Suprapubic skin (tissue), 3 donors: ENCODE measurements at regions not wholly inside any gene's neighbourhood (a gene's known extent, or its start where the extent isn't known, plus 50 kb on each side); places are given as distances from the start of the nearest gene placed in this dataset.

Experiments
- POLR2AphosphoS5 ChIP-seq, 3 donors: sonication (generic); formaldehyde crosslinking; IDR thresholded peaks; one replicate each; pipeline ENCODE4 v1.6.1; 2017; ENCODE audit warnings: antibody characterized with exemption in 3 of 3
- TF ChIP-seq, protein P1 (sequence below), 2 donors: fragments of 200-600 bp in 1 of 2; fragments of 450-650 bp in 1 of 2; sonication (generic) in 1 of 2; IDR thresholded peaks; one replicate each; pipeline ENCODE4 v1.5.1; 2016 to 2019; ENCODE audit warnings: antibody characterized with exemption in 2 of 2, mild to moderate bottlenecking in 1 of 2, moderate library complexity in 1 of 2

DNA sequence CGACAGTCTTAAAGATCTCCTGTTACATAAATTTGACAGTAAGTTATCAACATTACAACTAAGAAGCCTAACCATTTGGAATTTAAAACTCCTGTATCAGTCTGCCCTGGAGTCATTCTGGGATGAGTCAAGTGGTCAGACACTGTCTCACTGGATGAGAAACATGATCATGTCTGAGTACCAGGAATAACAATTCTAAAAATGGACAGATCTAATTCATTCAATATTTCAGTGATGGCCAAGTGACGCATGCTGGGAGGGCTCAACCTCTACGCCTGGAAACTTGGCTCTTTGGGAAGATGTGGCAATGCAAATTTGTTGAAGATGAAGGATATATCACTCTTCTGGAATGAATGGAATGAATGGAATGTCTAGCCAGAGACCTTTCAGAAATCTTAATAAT, 1427.2 kb downstream of the STIM2 start:
- no peak for TF ChIP-seq POLR2AphosphoS5 (IDR thresholded peaks at IDR 0.05)
- TF ChIP-seq, protein P1, sequence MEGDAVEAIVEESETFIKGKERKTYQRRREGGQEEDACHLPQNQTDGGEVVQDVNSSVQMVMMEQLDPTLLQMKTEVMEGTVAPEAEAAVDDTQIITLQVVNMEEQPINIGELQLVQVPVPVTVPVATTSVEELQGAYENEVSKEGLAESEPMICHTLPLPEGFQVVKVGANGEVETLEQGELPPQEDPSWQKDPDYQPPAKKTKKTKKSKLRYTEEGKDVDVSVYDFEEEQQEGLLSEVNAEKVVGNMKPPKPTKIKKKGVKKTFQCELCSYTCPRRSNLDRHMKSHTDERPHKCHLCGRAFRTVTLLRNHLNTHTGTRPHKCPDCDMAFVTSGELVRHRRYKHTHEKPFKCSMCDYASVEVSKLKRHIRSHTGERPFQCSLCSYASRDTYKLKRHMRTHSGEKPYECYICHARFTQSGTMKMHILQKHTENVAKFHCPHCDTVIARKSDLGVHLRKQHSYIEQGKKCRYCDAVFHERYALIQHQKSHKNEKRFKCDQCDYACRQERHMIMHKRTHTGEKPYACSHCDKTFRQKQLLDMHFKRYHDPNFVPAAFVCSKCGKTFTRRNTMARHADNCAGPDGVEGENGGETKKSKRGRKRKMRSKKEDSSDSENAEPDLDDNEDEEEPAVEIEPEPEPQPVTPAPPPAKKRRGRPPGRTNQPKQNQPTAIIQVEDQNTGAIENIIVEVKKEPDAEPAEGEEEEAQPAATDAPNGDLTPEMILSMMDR (IDR thresholded peaks at IDR 0.05), result no peak
